Esophagus muscularis mucosa (tissue), 4 donors: ENCODE measurements at regions not wholly inside any gene's neighbourhood (a gene's known extent, or its start where the extent isn't known, plus 50 kb on each side); places are given as distances from the start of the nearest gene placed in this dataset.

Experiments used
- CTCF ChIP-seq, 3 experiments: fragments of 200-600 bp in 2 of 3; fragments of 450-650 bp in 1 of 3; sonication (generic) in 2 of 3; IDR thresholded peaks; one replicate each; pipeline ENCODE4 v1.5.1; 2017 to 2019; ENCODE audit warnings: antibody characterized with exemption in 3 of 3, mild to moderate bottlenecking in 2 of 3, moderate library complexity in 1 of 3
- EP300 ChIP-seq: sonication (generic); formaldehyde crosslinking; IDR thresholded peaks from one replicate; pipeline ENCODE4 v1.6.1; 2017; ENCODE audit warnings: antibody characterized with exemption
- POLR2A ChIP-seq: fragments of 450-650 bp; IDR thresholded peaks from one replicate; pipeline ENCODE4 v1.6.1; 2017; ENCODE audit warnings: antibody characterized with exemption, moderate library complexity, mild to moderate bottlenecking, low read depth
- POLR2AphosphoS5 ChIP-seq, 2 donors: sonication (generic); formaldehyde crosslinking; IDR thresholded peaks; one replicate each; pipeline ENCODE4 v1.6.1; 2017; ENCODE audit warnings: antibody characterized with exemption in 2 of 2

- no peak for TF ChIP-seq CTCF (IDR thresholded peaks at IDR 0.05)
- no peak for TF ChIP-seq POLR2A
- no peak for TF ChIP-seq POLR2AphosphoS5 (IDR thresholded peaks at IDR 0.05)
- TF ChIP-seq EP300: no peak
These were observed 88.8 kb upstream of the PRR5 start for GRCh38 chr22:44613196-44613595.
